Ectodermal cell (in vitro differentiated cells): ENCODE measurements at regions not wholly inside any gene's neighbourhood (a gene's known extent, or its start where the extent isn't known, plus 50 kb on each side); places are given as distances from the start of the nearest gene placed in this dataset.

Experiments used
- H3K27ac ChIP-seq: 2 replicates; pipeline ENCODE4 v1.7.0; 2013; ENCODE audit warnings: mild to moderate bottlenecking, low read depth, low read length; ENCODE audit not compliant: insufficient read depth, poor library complexity, severe bottlenecking
- H3K27me3 ChIP-seq: 2 replicates; pipeline ENCODE4 v1.7.0; 2013; ENCODE audit warnings: mild to moderate bottlenecking, low read length; ENCODE audit not compliant: insufficient read depth, control insufficient read depth, poor library complexity, severe bottlenecking
- H3K36me3 ChIP-seq: one replicate; pipeline ENCODE4 v1.7.0; 2013; ENCODE audit warnings: low read length; ENCODE audit not compliant: control insufficient read depth, insufficient read depth
- H3K4me1 ChIP-seq: one replicate; pipeline ENCODE4 v1.7.0; 2013; ENCODE audit warnings: low read length; ENCODE audit not compliant: control insufficient read depth, insufficient read depth
- H3K4me3 ChIP-seq: 2 replicates; pipeline ENCODE4 v1.7.0; 2013; ENCODE audit warnings: low read depth, low read length, control low read depth; ENCODE audit not compliant: insufficient read depth
- H3K9me3 ChIP-seq: 2 replicates; pipeline ENCODE4 v1.7.0; 2013; ENCODE audit warnings: mild to moderate bottlenecking, low read length, moderate library complexity; ENCODE audit not compliant: control insufficient read depth
- WGBS, 2 experiments: methylation state at CpG; one replicate each; pipeline ENCODE4 v1.1.7; 2013; ENCODE audit warnings: missing lambda C conversion rate in 2 of 2; 5-methylcytosine and 5-hydroxymethylcytosine counted together

GRCh38 chr10:107806026-107806425 is 641.5 kb upstream of the SORCS1 start:
- 79 to 93% methylated on average over 1 of the region's 1 CpG for WGBS, 2 experiments
- Histone ChIP-seq H3K27me3 (no peaks in the 10 kb centered on the region), H3K36me3 (no peaks in the 10 kb centered on the region), H3K27ac (no peak overlapping the region), H3K4me1 (peaks cover 7% of the 10 kb centered on the region), H3K9me3 (no peaks in the 10 kb centered on the region), H3K4me3 (no peak overlapping the region)

DNA sequence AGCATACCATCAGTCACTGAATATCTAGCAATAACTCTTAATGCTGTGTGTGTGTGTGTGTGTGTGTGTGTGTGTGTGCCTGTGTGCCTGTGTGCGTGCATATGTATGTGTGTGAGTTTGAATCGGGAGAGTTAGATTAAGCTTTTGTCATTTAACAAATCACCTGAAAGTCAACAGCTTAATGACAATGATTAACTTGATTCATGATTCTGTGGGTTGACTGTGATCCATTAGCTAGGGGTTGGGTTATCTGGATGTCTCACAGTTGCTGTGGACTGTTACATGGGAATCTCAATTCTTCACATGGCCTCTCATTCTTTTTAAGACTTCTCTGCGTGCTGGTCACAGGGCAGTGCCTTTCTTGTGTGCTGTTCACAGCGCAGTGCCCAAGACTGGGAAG is 639.0 kb upstream of the SORCS1 start:
- Histone ChIP-seq H3K9me3 (no peaks in the 10 kb centered on the region), H3K4me1 (peaks cover 7% of the 10 kb centered on the region), H3K27me3 (no peaks in the 10 kb centered on the region), H3K4me3 (no peak overlapping the region), H3K36me3 (no peaks in the 10 kb centered on the region), H3K27ac (no peak overlapping the region)
- whole genome bisulfite sequencing, 2 experiments = 62 to 75% methylated on average over 3 of the region's 4 CpGs

DNA sequence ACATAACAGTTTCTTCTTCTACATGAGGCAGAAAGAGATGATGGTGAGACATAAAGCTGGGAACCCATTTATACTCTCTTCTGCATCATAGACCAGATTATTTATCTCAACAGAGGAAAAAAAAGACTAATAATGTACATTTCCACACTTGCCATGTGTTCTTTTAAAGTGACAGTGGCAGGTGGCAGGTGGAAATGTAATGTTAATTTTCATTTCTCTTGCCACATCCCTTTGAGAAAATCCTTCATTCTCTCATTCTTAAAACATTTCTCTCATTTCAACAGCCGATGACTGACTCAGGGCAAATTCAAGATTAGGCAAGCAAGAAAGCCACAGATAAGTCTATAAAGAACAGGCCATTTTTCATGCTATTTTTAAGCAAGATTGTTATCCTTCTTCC is 635.6 kb upstream of the SORCS1 start:
- WGBS, 2 experiments = 91 to 93% methylated on average over 1 of the region's 1 CpG
- H3K4me1 ChIP-seq = no peaks in the 10 kb centered on the region
- H3K36me3 ChIP-seq = no peaks in the 10 kb centered on the region
- H3K27me3 ChIP-seq = no peaks in the 10 kb centered on the region
- no peaks in the 10 kb centered on the region for H3K9me3 ChIP-seq
- no peak overlapping the region for H3K27ac ChIP-seq
- no peak overlapping the region for H3K4me3 ChIP-seq

DNA sequence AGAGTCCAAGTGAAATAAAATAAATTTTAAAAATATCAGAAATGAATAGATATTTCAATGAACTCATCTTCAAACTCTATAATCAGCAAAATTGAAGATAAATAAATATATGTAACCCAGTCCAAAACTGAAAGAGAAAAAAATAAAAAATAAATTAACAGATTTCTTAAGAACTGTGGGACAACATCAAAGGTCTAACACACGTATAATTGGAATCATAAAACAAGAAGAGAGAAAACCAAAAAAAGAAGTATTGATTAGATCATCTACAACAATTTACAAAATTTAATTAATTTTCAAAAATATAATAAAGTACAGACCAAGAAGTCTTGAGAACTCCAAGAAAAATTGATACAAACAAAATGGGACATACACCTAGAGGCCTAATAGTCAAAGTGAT is 625.8 kb upstream of the SORCS1 start:
- 100% methylated on average over 1 of the region's 1 CpG; no CpG with 5 or more reads in 1 of the 2 experiments for WGBS, 2 experiments
- H3K27me3 ChIP-seq = no peaks in the 10 kb centered on the region

DNA sequence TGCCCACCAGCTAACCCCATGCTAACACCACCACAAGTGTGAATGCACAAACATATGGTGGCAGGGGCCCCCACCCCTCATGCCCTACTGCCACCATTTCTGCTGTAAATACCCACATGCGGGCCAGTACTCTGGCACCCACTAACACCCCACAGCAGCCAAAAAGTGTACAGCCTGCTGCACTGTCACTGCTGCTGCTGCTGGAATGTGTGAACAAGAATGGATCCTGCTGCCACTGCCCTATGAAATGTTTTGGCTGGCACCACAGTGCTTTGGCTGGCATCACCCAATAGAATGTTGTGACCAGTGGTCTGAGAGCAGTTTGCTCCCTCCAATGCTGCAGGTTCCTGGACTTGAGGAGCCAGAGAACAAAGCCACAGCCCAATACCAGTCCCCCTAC is 606.6 kb upstream of the SORCS1 start:
- Histone ChIP-seq H3K36me3 (no peaks in the 10 kb centered on the region), H3K4me1 (no peaks in the 10 kb centered on the region), H3K9me3 (no peaks in the 10 kb centered on the region), H3K27ac (no peak overlapping the region), H3K27me3 (no peaks in the 10 kb centered on the region), H3K4me3 (no peak overlapping the region)
- 83 to 95% methylated on average over 1 of the region's 1 CpG for WGBS, 2 experiments

More for the DNA sequence above, 625.8 kb upstream of the SORCS1 start:
- Histone ChIP-seq H3K4me1 (no peaks in the 10 kb centered on the region), H3K27ac (no peak overlapping the region), H3K4me3 (no peak overlapping the region), H3K36me3 (no peaks in the 10 kb centered on the region), H3K9me3 (no peaks in the 10 kb centered on the region)

DNA sequence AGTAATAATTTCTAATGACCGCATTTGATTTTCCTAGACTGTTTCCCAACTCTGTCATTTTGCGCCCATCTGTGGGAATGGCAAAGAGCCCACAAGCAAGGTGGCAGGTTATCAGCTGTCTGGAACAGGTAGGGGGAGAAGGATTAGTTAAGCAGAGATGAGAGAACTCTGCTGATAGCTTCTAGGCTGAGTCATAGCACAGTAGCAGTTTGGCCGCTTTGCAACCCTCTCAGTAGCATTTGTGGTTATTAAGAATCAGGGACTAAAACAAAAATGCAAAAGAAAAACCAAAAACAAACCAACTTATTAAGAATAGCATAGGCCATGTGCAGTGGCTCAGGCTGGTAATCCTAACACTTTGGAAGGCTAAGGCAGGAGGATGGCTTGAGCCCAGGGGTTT is 602.7 kb upstream of the SORCS1 start:
- no peak overlapping the region for H3K4me3 ChIP-seq
- H3K4me1 ChIP-seq = no peaks in the 10 kb centered on the region
- H3K36me3 ChIP-seq = no peaks in the 10 kb centered on the region
- no peak overlapping the region for H3K27ac ChIP-seq
- no peaks in the 10 kb centered on the region for H3K9me3 ChIP-seq
- WGBS, 2 experiments = 77 to 79% methylated on average over 3 of the region's 3 CpGs
- no peaks in the 10 kb centered on the region for H3K27me3 ChIP-seq

GRCh38 chr10:107754814-107755213 is 590.3 kb upstream of the SORCS1 start:
- Histone ChIP-seq H3K36me3 (no peaks in the 10 kb centered on the region), H3K4me1 (no peaks in the 10 kb centered on the region), H3K9me3 (no peaks in the 10 kb centered on the region), H3K4me3 (no peak overlapping the region), H3K27me3 (no peaks in the 10 kb centered on the region), H3K27ac (no peak overlapping the region)
- 85 to 98% methylated on average over 2 of the region's 2 CpGs for whole genome bisulfite sequencing, 2 experiments

DNA sequence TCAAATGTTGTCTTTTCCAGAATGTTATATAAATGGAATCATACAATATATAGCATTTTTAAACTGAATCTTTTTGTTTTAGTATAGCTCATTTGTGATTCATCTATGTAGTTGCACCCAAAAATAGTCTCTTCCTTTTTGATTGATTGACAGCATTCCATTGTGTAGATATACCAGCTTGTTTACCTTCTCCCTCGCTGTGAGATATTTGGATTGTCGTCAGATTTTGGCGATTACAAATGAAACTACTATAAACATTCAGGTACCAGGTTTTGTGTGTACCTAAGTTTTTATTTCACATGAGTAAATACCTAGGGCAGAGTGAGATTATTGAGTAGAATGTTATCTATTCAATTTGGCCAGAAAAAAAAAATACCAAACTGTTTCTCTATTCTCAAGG is 584.7 kb upstream of the SORCS1 start:
- Histone ChIP-seq H3K4me3 (no peak overlapping the region), H3K27me3 (no peaks in the 10 kb centered on the region), H3K9me3 (no peaks in the 10 kb centered on the region), H3K27ac (no peak overlapping the region), H3K36me3 (no peaks in the 10 kb centered on the region), H3K4me1 (no peaks in the 10 kb centered on the region)
- 100% methylated on average over 1 to 3 of the region's 3 CpGs for WGBS, 2 experiments

GRCh38 chr10:107747851-107748250 is 583.3 kb upstream of the SORCS1 start:
- Histone ChIP-seq H3K27ac (no peak overlapping the region), H3K4me3 (no peak overlapping the region), H3K36me3 (no peaks in the 10 kb centered on the region), H3K27me3 (no peaks in the 10 kb centered on the region), H3K4me1 (no peaks in the 10 kb centered on the region), H3K9me3 (no peaks in the 10 kb centered on the region)

- WGBS, 2 experiments = 94 to 97% methylated on average over 3 of the region's 3 CpGs
- Histone ChIP-seq H3K27me3 (no peaks in the 10 kb centered on the region), H3K27ac (no peak overlapping the region), H3K9me3 (no peaks in the 10 kb centered on the region), H3K4me1 (no peaks in the 10 kb centered on the region), H3K4me3 (no peak overlapping the region), H3K36me3 (no peaks in the 10 kb centered on the region)
These were observed 577.5 kb upstream of the SORCS1 start for GRCh38 chr10:107741971-107742370.

- no peaks in the 10 kb centered on the region for H3K9me3 ChIP-seq
- H3K27ac ChIP-seq = no peak overlapping the region
- no peak overlapping the region for H3K4me3 ChIP-seq
- 94 to 100% methylated on average over 3 of the region's 4 CpGs for WGBS, 2 experiments
- H3K27me3 ChIP-seq = no peaks in the 10 kb centered on the region
- H3K36me3 ChIP-seq = no peaks in the 10 kb centered on the region
- no peaks in the 10 kb centered on the region for H3K4me1 ChIP-seq
These were observed 576.6 kb upstream of the SORCS1 start for GRCh38 chr10:107740962-107741690.
